ENCODE measurements at regions not wholly inside any gene's neighbourhood (a gene's known extent, or its start where the extent isn't known, plus 50 kb on each side); places are given as distances from the start of the nearest gene placed in this dataset.

DNA sequence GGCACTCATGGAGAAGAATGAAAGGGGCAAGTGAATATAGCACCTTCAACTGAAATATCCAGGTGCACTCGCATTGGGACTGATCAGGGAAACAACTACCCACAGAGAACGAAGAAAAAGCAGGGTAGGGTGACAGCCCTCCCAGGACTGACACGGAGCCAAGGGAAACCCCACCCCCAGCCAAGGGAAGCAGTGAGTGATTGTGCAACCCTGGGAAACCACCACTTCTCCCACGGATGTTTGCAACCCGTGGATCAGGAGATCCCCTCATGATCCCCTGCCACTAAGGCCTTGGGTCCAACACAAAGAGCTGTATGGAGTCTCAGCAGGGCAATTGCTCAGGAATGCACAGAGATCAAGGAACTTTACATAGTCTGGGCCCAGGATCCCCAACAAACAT, 158.5 kb upstream of the HCCS start:
- TF ChIP-seq, protein P1, sequence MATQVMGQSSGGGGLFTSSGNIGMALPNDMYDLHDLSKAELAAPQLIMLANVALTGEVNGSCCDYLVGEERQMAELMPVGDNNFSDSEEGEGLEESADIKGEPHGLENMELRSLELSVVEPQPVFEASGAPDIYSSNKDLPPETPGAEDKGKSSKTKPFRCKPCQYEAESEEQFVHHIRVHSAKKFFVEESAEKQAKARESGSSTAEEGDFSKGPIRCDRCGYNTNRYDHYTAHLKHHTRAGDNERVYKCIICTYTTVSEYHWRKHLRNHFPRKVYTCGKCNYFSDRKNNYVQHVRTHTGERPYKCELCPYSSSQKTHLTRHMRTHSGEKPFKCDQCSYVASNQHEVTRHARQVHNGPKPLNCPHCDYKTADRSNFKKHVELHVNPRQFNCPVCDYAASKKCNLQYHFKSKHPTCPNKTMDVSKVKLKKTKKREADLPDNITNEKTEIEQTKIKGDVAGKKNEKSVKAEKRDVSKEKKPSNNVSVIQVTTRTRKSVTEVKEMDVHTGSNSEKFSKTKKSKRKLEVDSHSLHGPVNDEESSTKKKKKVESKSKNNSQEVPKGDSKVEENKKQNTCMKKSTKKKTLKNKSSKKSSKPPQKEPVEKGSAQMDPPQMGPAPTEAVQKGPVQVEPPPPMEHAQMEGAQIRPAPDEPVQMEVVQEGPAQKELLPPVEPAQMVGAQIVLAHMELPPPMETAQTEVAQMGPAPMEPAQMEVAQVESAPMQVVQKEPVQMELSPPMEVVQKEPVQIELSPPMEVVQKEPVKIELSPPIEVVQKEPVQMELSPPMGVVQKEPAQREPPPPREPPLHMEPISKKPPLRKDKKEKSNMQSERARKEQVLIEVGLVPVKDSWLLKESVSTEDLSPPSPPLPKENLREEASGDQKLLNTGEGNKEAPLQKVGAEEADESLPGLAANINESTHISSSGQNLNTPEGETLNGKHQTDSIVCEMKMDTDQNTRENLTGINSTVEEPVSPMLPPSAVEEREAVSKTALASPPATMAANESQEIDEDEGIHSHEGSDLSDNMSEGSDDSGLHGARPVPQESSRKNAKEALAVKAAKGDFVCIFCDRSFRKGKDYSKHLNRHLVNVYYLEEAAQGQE (IDR thresholded peaks at IDR 0.05; ENCODE audit: insufficient read depth in 1 of 2, low read depth in 2 of 2, low read length in 1 of 2) = no peak
- TF ChIP-seq, protein P2, sequence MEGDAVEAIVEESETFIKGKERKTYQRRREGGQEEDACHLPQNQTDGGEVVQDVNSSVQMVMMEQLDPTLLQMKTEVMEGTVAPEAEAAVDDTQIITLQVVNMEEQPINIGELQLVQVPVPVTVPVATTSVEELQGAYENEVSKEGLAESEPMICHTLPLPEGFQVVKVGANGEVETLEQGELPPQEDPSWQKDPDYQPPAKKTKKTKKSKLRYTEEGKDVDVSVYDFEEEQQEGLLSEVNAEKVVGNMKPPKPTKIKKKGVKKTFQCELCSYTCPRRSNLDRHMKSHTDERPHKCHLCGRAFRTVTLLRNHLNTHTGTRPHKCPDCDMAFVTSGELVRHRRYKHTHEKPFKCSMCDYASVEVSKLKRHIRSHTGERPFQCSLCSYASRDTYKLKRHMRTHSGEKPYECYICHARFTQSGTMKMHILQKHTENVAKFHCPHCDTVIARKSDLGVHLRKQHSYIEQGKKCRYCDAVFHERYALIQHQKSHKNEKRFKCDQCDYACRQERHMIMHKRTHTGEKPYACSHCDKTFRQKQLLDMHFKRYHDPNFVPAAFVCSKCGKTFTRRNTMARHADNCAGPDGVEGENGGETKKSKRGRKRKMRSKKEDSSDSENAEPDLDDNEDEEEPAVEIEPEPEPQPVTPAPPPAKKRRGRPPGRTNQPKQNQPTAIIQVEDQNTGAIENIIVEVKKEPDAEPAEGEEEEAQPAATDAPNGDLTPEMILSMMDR (IDR thresholded peaks at IDR 0.05) = no peak

Data from Panc1 (cell line).